Karpas-422 (cell line): ENCODE measurements at regions not wholly inside any gene's neighbourhood (a gene's known extent, or its start where the extent isn't known, plus 50 kb on each side); places are given as distances from the start of the nearest gene placed in this dataset.
"Not testable (repeated sequence)": the region's sequence is repeated elsewhere in the genome, so short reads cannot be mapped to it uniquely, and the experiment has no call there.

Source experiments
- DNase-seq: peaks from one replicate; pipeline ENCODE4 v3.0.0-alpha.2; 2015
- H2AFZ ChIP-seq: fragments of 200-600 bp; sonication (generic); 2 replicates; pipeline ENCODE4 v1.6.1; 2014; ENCODE audit warnings: antibody characterized with exemption, low read length, mixed read lengths
- H3K27ac ChIP-seq: fragments of 200-600 bp; sonication (generic); 2 replicates; pipeline ENCODE4 v1.5.1; 2014; ENCODE audit warnings: mild to moderate bottlenecking, low read length, moderate library complexity
- H3K27me3 ChIP-seq: fragments of 200-600 bp; sonication (generic); 2 replicates; pipeline ENCODE4 v1.6.1; 2014; ENCODE audit warnings: low read length, mixed read lengths
- H3K36me3 ChIP-seq: fragments of 200-600 bp; sonication (generic); 2 replicates; pipeline ENCODE4 v1.6.1; 2014; ENCODE audit warnings: low read length, mixed read lengths; ENCODE audit not compliant: insufficient read depth
- H3K4me1 ChIP-seq: fragments of 200-600 bp; sonication (generic); 2 replicates; pipeline ENCODE4 v1.6.1; 2014; ENCODE audit warnings: mild to moderate bottlenecking, low read length, mixed read lengths
- H3K4me2 ChIP-seq: fragments of 200-600 bp; sonication (generic); 2 replicates; pipeline ENCODE4 v1.6.1; 2014; ENCODE audit warnings: low read length, low read depth, mild to moderate bottlenecking; ENCODE audit not compliant: poor library complexity, severe bottlenecking
- H3K4me3 ChIP-seq: fragments of 200-600 bp; sonication (generic); 2 replicates; pipeline ENCODE4 v1.5.1; 2014; ENCODE audit warnings: mild to moderate bottlenecking, antibody characterized with exemption, low read length, mixed read lengths
- H3K79me2 ChIP-seq: fragments of 200-600 bp; sonication (generic); 2 replicates; pipeline ENCODE4 v1.6.1; 2014; ENCODE audit warnings: mild to moderate bottlenecking, low read length, mixed read lengths
- H3K9ac ChIP-seq: fragments of 200-600 bp; sonication (generic); 2 replicates; pipeline ENCODE4 v1.6.0; 2014; ENCODE audit warnings: low read length
- H3K9me2 ChIP-seq: fragments of 200-600 bp; sonication (generic), shearing (Covaris generic); replicated peaks from 2 replicates; pipeline ENCODE4 v1.6.0; 2014; ENCODE audit warnings: mild to moderate bottlenecking, low read length, moderate library complexity; ENCODE audit not compliant: insufficient read depth
- H3K9me3 ChIP-seq: fragments of 300-700, 200-600 bp; sonication (generic); 2 replicates; pipeline ENCODE4 v1.6.1; 2014; ENCODE audit warnings: low read length, mixed read lengths
- H4K20me1 ChIP-seq: fragments of 200-600 bp; sonication (generic); 2 replicates; pipeline ENCODE4 v1.6.1; 2014; ENCODE audit warnings: mild to moderate bottlenecking, antibody characterized with exemption, low read length, low read depth; ENCODE audit not compliant: insufficient read depth

DNA sequence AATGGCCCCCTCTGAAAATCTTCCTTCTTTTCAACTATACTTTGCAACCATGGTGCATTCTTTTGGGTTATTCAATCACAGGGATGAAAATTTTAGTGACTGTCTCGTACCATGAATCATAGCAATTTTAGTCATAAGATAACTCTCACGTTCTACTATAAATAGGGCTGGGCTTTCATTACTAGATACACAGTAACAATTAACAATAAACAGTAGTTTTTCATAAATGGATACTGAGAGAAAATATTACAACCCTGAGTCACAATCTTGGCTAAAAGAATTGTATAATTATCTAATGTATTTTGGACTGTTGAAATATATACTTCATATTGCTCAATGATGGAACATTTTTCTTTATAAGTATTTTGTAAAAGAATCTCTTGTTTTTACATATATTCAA lies 96.1 kb downstream of the TEX35 start:
- Histone ChIP-seq H4K20me1 (no peaks in the 10 kb centered on the region), H2AFZ (no peak overlapping the region), H3K27ac (peak overlapping the region; percentile 97), H3K36me3 (no peaks in the 10 kb centered on the region), H3K4me1 (peaks cover 84% of the 10 kb centered on the region), H3K9ac (peak overlapping the region; percentile 71), H3K79me2 (no peaks in the 10 kb centered on the region), H3K4me2 (peak overlapping the region; percentile 64), H3K9me3 (no peaks in the 10 kb centered on the region), H3K27me3 (no peaks in the 10 kb centered on the region), H3K9me2 (no peaks in the 10 kb centered on the region), H3K4me3 (peak overlapping the region; percentile 44)
- DNase-seq, result peak; percentile 50

DNA sequence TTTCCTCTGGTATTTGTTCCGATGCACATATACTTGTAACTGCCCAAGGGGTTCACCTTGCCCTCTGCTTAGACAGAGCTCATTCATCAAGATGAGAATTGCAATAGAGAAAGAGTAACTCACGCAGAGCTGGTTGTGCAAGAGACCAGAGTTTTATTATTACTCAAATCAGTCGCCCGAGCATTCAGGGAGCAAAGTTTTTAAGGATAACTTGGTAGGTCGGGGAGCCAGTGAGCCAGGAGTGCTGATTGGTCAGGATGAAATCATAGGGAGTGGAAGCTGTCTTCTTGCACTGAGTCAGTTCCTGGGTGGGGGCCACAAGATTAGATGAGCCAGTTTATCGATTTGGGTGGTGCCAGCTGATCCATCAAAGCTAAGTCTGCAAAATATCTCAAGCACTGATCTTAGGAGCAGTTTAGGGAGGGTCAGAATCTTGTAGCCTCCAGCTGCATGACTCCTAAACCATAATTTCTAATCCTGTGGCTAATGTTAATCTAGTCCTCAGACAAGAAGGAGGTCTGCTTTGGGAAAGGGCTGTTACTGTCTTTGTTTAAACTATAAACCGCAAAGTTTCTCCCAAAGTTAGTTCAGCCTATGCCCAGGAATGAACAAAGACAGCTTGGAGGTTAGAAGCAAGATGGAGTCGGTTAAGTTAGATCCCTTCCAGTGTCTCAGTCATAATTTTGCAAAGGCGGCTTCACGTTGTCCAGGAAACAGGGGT lies 97.9 kb downstream of the TEX35 start:
- H3K79me2 ChIP-seq, H4K20me1 ChIP-seq, H3K4me3 ChIP-seq, H3K9ac ChIP-seq, H3K9me3 ChIP-seq, H3K4me2 ChIP-seq, H3K36me3 ChIP-seq, DNase-seq, H3K27me3 ChIP-seq, H3K9me2 ChIP-seq, H2AFZ ChIP-seq: not testable (repeated sequence)
- H3K27ac ChIP-seq, result peak overlapping the region; percentile 97
- H3K4me1 ChIP-seq, result peaks cover 75% of the 10 kb centered on the region

DNA sequence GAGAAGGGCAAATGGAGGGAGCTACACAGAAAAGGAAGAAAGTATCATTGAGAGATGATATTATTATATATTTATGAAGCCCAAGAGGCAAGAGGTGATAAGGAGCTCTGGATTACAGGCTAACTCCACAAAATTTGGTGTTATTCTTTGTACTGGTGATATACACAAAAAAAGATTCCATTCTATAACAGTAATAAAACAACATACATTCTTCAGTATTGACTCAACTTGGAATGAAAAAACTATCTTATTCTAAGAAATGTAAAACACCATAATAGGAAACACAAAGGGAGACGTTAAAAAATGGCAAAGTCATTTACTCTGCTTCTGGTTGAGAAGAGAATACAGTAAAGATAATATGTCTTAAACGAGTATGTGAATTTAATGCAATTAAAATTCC lies 99.4 kb downstream of the TEX35 start:
- H3K79me2 ChIP-seq, result no peaks in the 10 kb centered on the region
- no peaks in the 10 kb centered on the region for H3K9me2 ChIP-seq
- peak overlapping the region; percentile 81 for H3K27ac ChIP-seq
- H3K9me3 ChIP-seq, result no peaks in the 10 kb centered on the region
- no peaks in the 10 kb centered on the region for H3K27me3 ChIP-seq
- H2AFZ ChIP-seq, result peak overlapping the region; percentile 2; the same call in 1 of the 2 replicates
- no peak for DNase-seq
- no peak overlapping the region for H3K4me2 ChIP-seq
- no peaks in the 10 kb centered on the region for H3K36me3 ChIP-seq
- no peak overlapping the region for H3K4me3 ChIP-seq
- no peaks in the 10 kb centered on the region for H4K20me1 ChIP-seq
- peaks cover 63% of the 10 kb centered on the region for H3K4me1 ChIP-seq
- no peak overlapping the region for H3K9ac ChIP-seq

DNA sequence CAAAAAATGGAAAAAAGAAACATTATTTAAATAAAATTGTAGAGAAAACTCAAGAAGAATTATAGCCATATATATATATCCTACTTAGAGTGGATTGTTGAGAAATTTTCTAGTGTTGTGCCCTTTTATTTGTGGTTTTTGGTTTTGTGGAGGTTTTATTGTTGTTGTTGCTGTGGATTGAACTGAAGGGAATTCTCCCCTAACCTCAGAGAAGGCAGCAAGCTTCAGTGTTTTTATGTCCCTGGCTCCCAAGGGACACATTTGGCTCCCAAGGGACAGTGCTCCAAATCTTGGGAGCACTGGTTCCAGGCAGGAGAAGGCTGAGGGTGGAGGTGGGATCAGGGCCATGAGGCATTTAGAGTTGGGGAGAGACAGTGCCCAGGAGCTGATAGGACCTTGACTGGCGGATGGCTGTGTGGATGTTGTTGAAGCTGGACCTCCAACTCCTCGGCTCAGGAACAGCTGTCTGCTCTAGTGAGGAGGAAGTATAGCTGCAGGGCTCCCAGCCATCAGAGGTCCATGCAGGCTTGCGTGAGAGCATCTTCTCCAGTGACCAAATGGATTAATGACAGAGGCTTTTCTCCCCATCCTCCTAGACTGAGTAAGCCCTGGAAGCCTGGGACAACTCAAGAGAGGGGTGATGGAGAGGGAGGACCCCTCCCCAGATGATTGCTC lies 100.5 kb downstream of the TEX35 start:
- Histone ChIP-seq H4K20me1 (no peaks in the 10 kb centered on the region), H3K4me3 (no peak overlapping the region), H3K9ac (no peak overlapping the region), H3K9me2 (no peaks in the 10 kb centered on the region), H2AFZ (no peak overlapping the region), H3K27me3 (no peaks in the 10 kb centered on the region), H3K27ac (peak overlapping the region; percentile 81), H3K36me3 (no peaks in the 10 kb centered on the region), H3K9me3 (no peaks in the 10 kb centered on the region), H3K4me2 (no peak overlapping the region), H3K79me2 (no peaks in the 10 kb centered on the region), H3K4me1 (peaks cover 52% of the 10 kb centered on the region)
- no peak for DNase-seq

DNA sequence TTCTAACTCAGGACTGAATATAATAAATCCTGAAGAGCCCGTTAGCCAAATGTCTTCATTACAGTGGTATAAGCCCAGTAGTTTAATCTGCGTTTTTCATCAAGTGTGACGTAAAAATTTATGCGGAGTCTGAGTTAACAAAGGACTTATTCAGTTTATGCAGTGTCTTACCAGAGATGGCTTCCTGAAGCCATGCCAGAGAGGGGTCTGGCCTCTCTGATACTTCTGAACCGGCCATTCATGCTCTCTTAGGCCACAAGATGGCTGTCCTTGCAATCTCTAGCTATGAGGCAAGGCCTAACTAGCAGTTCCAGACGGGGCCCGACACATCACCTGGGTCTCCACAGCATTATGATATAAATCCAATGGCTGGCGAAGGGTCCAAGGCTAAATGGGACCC lies 101.4 kb downstream of the TEX35 start:
- H3K27ac ChIP-seq, result peak overlapping the region; percentile 81

DNA sequence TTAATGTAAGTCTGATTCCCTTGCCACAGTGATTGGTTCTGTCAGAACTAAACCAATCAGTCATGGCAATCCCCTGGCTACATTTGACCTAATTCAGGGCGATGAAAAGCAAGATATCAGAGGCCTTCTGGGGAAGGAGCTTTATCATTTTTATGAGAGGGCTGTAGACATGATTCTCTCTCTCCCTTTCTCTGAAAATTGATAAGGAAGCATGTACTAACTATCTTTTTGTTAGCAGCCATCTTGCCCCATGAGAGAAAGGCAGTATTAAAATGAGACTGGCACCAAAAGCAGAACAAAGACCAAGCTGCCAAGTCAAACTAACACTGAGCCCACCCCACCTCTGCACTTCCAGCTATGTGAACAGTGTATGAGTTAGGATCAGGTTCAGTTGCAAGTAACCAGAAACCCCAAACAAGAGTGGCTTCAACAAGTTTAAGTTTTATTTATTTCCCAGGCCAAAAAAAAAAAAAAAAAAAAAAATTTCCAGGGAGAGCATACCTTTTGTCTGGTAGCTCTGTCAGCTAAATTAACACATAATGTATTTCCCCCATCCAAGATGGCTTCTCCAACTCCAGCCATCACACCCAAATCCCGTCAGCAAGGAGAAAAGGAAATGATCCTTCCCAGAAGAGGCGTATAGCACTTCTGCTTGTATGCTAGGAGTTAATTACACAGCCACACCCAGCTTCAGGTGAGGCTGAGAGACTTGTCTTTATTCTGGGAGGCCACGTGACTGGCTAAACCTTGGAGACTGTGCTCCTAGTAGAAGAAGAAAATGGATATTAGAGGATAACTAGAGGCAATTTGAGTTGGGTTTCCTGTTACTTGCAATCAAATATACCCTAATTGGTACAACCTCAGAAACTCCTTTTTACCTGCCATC lies 105.8 kb upstream of the RALGPS2 start:
- no peak for DNase-seq
- peaks cover 19% of the 10 kb centered on the region for H3K4me1 ChIP-seq
- no peaks in the 10 kb centered on the region for H3K9me2 ChIP-seq
- peak overlapping the region; percentile 53 for H3K27ac ChIP-seq
- H3K79me2 ChIP-seq, result no peaks in the 10 kb centered on the region
- H3K36me3 ChIP-seq, result no peaks in the 10 kb centered on the region
- H3K4me3 ChIP-seq, result no peak overlapping the region
- no peak overlapping the region for H3K4me2 ChIP-seq
- no peaks in the 10 kb centered on the region for H3K27me3 ChIP-seq
- H3K9ac ChIP-seq, result no peak overlapping the region
- H2AFZ ChIP-seq, result peak overlapping the region; percentile 39; the same call in 1 of the 2 replicates
- H4K20me1 ChIP-seq, result no peaks in the 10 kb centered on the region
- no peaks in the 10 kb centered on the region for H3K9me3 ChIP-seq

More for the DNA sequence above, 101.4 kb downstream of the TEX35 start:
- no peak for DNase-seq
- no peak overlapping the region for H3K9ac ChIP-seq
- H3K9me3 ChIP-seq, result no peaks in the 10 kb centered on the region
- no peaks in the 10 kb centered on the region for H3K9me2 ChIP-seq
- H3K4me3 ChIP-seq, result no peak overlapping the region
- no peaks in the 10 kb centered on the region for H4K20me1 ChIP-seq
- H3K4me1 ChIP-seq, result peaks cover 50% of the 10 kb centered on the region
- H3K36me3 ChIP-seq, result no peaks in the 10 kb centered on the region
- H3K79me2 ChIP-seq, result no peaks in the 10 kb centered on the region
- H3K4me2 ChIP-seq, result no peak overlapping the region
- H3K27me3 ChIP-seq, result no peaks in the 10 kb centered on the region
- peak overlapping the region; percentile 25; the same call in 1 of the 2 replicates for H2AFZ ChIP-seq

DNA sequence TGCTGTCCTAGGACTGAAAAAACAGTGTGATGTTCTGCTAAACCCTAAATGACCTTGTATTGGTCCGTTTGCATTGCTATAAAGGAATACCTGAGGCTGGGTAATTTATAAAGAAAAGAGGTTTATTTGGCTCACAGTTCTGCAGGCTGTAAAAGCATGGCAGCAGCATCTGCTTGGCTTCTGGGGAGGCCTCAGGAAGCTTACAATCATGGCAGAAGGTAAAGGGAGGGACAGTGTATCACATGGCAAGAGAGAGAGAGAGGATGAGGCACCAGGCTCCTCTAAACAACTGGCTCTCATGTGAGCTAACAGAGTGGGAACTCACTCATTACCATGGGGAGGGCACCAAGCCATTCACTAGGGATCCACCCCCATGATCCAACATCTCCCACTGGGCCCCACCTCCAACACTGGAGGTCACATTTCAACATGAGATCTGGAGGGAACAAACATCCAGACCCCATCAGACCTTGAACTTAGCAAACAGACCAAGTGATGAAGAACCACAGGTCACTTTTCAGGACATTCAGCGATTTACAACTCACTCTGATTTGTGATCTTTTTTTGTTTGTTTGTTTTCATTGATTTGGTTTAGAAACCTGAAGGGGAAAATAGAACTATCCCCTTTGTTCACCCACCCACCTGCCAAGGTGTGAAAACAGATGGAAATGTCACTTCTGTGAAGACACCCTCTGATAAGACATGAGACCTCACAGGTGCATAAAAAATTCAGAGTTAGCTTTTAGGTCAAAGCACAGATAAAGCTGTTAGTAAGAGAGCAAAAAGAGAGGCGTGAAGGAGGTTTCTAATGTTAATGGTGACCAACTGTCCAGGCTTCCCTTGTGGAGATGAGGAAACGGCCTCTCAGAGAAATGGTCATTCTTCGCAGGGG lies 104.2 kb upstream of the RALGPS2 start:
- Histone ChIP-seq H3K36me3 (no peaks in the 10 kb centered on the region), H2AFZ (no peak overlapping the region), H3K27ac (no peak overlapping the region), H4K20me1 (no peaks in the 10 kb centered on the region), H3K27me3 (no peaks in the 10 kb centered on the region), H3K79me2 (no peaks in the 10 kb centered on the region), H3K4me3 (no peak overlapping the region), H3K9ac (no peak overlapping the region), H3K9me3 (no peaks in the 10 kb centered on the region), H3K4me1 (peaks cover 17% of the 10 kb centered on the region), H3K9me2 (no peaks in the 10 kb centered on the region), H3K4me2 (no peak overlapping the region)
- DNase-seq, result no peak
